ENCODE measurements at regions not wholly inside any gene's neighbourhood (a gene's known extent, or its start where the extent isn't known, plus 50 kb on each side); places are given as distances from the start of the nearest gene placed in this dataset.
"Not testable (repeated sequence)": the region's sequence is repeated elsewhere in the genome, so short reads cannot be mapped to it uniquely, and the experiment has no call there.

DNA sequence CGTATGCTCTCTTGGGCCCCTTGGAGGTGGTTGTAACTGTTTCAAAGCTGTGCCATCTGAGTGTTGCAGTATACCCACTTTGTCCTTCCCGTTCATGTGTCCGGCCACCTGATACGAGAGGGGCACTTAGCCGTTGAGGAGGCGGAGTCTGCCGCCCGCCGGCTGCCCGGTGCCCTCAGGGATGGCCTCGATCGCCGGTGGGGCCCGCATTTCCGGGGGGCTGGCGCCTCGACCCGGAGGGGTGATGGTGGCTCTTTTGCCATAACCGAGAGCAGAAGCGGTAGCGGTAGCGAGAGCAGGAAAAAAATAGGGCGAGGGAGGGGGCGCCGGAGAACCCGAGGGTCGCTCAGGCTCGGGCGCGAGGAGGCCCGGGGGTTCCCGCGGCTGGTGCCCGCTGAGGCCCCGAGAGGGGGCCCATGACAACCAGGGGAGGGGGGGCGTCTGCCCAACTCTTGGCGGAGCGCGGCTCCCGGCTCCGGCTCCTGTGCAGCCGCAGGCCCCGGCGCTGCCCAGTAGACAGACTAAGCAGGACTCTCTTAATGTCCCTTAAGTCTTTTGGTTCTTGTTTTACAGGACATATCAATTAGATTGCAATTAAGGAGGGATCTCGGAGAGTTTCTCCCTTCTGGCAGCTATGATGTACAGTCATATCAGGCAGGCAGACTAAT lies 342.7 kb upstream of the SGCG start:
- DNase-seq (ENCODE audit: low read depth) = no peak

DNA sequence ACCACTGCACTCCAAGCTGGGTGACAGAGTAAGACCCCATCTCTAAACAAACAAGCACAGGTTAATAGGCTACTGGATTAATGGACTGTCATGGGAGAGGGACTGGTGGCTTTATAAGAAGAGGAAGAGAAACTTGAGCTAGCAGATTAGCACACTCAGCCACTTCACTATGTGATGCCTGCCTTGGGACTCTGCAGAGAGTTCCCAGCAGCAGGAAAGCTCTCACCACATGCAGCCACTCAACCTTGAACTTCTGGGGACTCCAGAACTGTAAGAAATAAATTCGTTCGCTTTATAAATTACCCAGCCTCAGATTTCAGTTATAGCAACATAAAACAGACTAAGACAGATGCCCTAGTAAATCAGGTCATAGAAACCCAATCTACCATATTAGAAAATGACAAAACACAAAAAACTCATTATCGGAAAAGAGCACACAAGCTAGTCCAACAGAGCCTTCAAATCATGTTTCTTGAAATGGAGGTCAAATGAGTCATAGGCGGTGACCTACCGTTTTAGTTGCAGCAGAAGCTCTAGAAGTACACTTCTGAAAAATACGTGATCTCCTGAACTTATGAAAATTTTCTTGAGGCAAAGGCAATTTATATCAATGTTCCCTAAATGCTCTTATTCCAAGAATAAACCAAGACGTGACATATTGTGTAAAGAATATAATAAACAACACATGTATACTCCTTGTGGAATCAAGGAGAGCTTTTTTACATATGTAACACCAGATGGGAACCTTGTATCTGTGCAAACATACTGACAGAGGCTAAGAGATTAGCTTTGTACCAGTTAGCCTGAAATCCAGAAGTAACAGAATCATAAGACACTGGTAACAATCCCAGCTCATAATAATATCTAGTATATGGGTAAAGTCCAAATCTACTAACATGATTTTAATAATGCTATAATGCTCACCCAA lies 340.9 kb upstream of the SGCG start:
- no peak for DNase-seq (ENCODE audit: low read depth)

DNA sequence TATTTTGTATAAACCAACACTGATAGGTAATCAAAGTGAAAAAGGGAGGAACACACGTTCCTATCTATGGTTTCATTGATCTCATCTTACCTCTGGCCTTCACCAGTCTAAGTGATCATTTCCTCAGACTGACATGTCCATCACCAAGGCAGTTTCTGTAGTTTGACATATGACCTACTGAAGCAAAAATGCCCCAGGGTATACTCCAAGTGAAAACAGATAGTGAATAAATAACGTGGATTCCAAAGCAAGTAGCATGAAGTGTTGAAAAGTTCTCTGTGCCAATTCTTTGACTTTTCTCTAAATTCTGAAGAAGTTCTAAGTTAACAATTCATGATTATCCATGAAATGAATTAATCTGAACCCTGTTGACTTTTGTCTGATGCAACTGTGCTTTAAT lies 334.2 kb upstream of the SGCG start:
- no peak for DNase-seq (ENCODE audit: low read depth)

DNA sequence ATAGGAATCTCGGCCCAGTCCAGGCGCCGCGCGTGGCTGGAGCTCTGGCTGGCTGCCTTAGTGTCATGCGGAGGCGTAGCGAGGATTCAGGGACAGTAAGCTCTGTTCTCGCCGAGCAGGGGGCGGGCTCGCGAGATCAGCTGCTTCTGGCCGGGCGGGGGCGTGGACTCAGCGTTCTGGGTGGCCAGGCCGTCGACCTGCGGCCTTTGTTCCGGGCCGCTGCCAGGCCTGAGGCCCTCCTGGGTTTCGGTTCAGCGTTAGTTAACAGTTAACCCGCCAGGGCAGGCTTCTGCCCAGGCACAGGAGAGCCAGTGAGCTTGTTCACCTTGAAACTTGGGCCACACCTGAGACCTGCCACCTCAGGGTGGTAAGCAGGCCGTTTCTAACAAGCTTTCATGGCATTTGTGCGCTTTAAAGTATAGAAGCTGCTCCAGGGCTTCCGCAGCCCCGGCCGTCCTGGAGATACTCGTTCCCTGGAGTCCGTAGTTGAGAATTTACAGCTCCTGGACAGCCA lies 332.2 kb upstream of the SGCG start:
- no peak for DNase-seq (ENCODE audit: low read depth)

DNA sequence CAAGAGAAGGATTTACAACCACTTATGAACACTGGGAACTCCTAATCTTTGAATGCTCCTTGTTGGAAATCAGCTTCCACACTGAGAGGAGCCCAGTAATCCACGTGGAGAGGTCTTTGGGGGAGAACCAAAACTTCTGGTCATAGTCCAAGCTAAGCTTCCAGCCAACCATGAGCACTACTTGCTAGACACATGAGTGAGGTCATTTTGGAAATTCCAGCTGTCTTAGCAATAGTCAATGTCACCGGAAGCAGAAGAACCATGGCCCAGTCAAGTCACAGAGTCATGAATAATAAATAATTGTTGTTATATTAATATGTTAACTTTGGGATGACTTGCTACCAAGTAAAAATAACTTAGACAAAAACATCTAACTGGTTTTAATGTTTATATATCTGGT lies 324.9 kb upstream of the SGCG start:
- no peak for DNase-seq (ENCODE audit: low read depth)

DNA sequence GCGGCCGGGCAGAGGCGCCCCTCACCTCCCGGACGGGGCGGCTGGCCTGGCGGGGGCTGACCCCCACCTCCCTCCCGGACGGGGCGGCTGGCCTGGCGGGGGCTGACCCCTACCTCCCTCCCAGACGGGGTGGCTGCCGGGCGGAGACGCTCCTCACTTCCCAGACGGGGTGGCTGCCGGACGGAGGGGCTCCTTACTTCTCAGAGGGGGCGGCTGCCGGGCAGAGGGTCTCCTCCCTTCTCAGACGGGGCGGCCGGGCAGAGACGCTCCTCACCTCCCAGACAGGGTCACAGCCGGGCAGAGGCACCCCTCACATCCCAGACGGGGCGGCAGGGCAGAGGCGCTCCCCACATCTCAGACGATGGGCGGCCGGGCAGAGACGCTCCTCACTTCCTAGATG lies 321.8 kb upstream of the SGCG start:
- DNase-seq (ENCODE audit: low read depth) = not testable (repeated sequence)

DNA sequence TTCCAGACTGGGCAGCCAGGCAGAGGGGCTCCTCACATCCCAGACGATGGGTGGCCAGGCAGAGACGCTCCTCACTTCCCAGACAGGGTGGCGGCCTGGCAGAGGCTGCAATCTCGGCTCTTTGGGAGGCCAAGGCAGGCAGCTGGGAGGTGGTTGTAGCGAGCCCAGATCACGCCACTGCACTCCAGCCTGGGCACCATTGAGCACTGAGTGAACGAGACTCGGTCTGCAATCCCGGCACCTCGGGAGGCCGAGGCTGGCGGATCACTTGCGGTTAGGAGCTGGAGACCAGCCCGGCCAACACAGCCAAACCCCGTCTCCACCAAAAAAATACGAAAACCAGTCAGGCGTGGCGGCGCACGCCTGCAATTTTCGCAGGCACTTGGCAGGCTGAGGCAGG lies 321.4 kb upstream of the SGCG start:
- not testable (repeated sequence) for DNase-seq (ENCODE audit: low read depth)

DNA sequence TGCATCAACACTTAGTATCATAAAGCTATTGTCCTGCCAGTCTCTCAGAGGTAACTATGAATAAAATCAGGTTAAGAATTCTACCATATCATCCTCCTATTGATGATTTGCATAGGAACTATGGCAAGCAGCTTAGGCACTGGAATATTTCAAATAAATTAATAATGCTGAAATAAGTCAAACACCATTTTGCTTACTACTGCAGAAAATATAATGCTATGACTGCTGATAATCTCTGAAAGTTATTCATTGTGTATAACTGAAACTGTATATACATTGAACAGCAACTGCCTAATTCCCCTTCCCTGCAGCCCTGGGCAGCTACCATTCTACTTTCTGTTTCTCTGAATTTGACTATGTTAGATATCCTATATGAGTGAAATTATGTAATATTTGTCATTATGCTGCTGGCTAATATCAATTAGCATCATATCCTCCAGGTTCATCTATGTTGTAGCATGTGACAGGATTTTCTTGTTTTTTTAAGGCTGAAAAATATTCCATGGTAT lies 318.8 kb upstream of the SGCG start:
- DNase-seq (ENCODE audit: low read depth) = no peak

DNA sequence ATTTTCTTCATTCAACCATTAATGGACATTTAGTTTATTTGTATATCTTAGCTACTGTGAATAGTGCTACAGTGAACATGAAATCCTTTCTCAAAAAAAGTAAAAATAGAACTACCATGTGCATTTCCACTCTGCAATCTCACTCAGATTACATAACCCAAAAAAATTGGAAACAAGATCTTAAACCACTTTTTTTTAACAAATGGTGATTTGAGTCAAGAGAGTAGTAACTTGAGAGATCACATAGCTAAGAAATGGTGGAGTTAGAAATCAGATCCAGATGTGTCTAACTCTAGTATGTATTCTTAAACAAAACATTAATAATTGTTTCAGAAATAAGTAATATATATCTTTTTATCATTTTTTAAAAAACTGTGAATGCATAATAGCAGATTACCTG lies 318.3 kb upstream of the SGCG start:
- no peak for DNase-seq (ENCODE audit: low read depth)

DNA sequence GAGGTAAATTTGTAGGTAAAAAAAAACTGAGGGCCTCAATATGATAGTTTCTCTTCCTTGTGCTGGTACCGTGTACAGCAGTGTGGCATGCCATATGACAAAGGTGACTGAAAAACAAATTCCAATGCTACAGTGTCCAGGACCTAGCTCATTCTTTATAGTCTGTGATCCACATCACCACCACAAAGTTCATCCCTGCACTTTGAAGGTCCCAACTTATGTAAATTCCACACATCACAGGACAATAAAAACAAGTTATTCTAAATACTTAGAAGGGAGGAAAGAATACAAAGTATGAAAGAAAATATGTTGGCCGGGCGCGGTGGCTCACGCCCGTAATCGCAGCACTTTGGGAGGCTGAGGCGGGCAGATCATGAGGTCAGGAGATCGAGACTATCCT lies 314.6 kb upstream of the SGCG start:
- no peak for DNase-seq (ENCODE audit: low read depth)

DNA sequence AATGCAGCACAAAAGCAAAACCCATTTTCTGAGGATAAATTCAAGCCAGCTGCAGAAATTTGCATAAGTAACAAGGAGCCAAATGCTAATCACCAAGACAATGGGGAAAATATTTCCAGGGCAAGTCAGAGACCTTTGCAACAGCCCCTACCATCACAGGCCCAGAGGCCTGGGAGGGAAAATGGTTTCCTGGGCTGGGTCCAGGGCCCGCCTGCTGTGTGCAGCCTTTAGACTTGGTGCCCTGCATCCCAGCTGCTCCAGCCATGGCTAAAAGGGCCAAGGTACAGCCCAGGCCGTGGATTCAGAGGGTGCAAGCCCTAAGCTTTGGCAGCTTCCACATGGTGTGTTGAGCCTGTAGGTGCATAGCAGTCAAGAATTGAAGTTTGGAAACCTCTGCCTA lies 309.5 kb upstream of the SGCG start:
- no peak for DNase-seq (ENCODE audit: low read depth)

DNA sequence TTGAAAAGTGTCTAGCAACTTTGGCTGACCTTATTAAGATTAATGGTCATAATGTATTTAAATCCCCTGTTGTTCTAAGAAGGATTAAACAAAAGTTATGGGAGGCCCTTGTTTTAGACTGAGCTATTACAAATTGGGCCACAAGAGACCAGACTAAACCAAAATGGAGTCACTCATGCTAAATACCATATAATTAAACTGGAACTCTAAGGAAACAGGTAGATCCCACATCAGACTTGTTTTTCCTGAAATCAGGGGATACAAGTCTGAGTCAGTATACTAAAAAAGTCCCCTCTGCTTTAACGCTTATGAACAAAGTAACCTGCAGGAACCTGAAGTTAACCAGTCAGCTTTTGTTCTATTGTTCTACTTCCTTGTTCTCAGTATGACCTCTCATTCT lies 305.9 kb upstream of the SGCG start:
- no peak for DNase-seq (ENCODE audit: low read depth)

DNA sequence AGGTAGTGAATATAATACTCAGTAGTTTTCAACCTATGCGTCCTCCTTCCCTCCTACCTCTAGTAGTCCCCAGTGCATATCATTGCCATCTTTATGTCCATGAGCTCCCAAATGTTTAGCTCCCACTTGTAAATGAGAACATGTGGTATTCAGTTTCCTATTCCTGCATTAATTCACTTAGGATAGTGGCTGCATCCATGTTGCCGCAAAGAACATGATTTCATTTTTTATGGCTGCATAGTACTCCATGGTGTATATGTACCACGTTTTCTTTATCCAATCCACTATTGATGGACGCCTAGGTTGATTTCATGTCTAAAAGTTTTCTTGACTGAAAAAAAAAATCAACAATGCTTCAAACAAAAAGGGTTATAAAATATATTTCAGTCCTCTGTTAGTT lies 303.4 kb upstream of the SGCG start:
- DNase-seq (ENCODE audit: low read depth) = no peak

DNA sequence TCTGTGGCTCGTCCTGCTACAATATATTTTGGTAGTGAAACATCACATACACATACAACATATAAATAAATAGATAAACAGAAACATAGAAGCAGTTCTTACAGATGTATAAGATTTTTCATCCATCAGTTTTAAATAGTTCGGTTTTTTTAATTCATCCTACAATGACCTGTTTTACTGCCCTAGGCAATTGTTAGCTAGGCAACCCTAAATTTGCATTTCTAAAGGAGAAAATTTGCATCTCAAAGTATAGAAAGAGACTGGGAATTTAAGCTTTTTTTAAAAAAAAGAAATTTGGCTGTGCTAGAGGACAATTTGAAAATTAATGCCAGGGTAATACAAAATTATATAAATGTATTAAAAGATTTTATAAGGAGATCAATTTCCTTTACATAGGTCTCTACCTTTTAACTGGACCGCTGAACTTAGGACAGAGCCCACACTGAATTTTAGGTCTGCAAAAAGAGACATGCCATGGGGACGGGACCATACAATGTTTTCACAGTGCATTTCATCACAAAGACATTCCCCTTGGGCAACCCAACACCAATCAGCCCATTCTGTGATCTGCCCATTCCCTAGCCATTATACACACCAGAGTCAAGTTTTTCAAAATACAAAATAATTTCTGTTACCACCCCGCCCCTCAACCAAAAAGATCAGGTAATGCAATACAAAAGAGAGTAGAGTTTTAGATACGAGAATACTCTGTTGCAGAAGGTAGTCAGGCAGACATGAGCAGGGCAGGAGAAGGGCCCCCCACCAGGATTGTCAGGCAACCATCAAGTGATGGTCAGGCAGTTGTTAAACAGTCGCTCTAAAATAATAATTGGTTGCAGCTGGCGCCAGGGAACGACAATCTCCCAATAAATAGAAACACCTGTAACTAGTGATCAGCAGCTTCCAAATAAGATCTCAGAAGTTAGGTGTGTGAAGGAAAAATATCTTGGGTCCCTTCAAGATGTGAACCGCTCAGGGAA lies 299.7 kb upstream of the SGCG start:
- no peak for DNase-seq (ENCODE audit: low read depth)

DNA sequence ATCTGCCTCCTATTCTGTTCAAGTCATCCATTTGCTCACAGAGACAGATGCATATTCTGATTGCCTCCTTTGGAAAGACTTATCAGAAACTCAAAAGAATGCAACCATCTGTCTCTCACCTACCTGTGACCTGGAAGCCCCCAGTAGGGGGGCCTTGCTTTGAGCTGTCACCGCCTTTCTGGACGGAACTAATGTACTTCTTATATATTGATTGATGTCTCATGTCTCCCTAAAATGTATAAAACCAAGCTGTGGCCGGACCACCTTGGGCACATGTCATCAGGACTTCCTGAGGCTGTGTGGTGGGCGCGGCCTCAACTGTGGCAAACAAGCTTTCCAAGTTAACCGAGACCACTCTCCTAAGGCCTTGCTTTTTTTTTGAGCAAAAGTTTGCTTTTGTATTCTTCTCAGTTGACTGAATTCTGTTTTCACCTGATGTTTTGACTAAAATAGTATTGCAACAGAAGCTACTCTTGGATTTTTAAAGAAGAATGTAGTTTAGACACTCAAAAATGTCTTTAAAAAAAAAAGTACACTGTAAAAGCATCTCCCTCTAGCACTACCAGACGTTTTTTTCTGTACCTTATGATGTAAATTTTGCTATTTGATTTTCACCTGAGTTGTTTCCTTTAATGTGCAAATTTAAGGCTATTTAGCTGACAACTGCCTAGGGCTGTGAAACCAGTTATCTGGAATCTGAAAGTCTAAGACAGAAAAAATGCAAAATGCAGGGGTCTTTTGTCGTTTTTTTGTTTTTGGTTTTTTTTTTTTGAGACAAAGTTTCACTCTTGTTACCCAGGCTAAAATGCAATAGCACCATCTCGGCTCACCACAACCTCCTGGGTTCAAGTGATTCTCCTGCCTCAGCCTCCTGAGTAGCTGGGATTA lies 298.8 kb upstream of the SGCG start:
- DNase-seq (ENCODE audit: low read depth) = not testable (repeated sequence)

DNA sequence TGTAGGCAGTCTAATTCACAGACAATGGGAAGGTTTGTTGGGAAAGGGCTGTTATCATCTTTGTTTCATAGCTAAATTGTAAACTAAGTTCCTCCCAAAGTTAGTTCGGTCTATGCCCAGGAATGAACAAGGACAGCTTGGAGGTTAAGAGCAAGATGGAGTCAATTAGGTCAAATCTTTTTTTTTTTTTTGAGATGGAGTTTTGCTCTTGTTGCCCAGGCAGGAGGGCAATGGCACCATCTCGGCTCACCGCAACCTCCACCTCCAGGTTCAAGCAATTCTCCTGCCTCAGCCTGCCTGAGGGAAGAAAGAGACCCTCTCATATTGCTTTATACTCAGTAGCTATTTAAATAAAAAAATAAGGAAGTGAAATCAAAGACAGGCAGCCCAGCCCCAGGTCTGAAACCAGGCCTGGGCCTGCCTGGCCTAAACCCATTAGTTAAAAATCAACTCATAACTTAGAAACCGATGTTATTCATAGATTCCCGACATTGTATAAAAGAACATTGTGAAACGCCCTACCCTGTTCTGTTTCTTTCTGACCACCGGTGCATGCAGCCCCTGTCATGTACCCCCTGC lies 297.4 kb upstream of the SGCG start:
- DNase-seq (ENCODE audit: low read depth) = no peak

DNA sequence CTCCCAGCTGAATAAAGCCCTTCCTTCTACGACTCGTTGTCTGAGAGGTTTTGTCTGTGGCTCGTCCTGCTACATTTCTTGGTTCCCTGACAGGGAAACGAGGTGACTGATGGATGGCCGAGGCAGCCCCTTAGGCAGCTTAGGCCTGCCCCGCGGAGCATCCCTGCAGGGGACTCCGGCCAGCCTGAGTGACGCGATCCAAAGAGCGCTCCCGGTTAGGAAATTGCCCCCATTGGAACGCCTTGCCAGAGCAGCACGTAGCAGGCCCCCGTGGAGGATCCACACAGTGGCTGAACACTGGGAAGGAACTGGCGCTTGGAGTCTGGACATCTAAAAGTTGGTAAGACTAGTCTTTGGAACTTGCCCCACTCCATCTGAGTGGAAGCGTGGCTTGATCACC lies 296.8 kb upstream of the SGCG start:
- DNase-seq (ENCODE audit: low read depth) = no peak

DNA sequence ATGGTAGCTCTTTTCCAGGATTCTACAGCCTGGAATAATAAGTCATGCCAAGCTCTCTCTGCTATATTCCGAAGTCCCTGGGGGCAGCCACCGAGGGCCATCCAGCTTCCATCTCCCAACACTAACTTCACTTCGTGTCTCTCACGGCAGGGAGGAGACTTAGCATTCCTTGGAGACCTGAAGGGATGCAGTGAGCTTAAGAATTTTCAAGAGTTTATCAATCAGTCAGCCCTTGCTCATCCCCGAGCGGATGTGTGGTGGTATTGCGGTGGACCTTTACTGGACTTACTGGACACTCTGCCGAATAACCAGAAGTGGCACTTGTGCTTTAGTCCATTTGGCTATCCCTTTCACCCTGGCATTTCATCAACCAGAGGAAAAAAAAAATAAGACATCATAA lies 294.7 kb upstream of the SGCG start:
- DNase-seq (ENCODE audit: low read depth) = not testable (repeated sequence)

DNA sequence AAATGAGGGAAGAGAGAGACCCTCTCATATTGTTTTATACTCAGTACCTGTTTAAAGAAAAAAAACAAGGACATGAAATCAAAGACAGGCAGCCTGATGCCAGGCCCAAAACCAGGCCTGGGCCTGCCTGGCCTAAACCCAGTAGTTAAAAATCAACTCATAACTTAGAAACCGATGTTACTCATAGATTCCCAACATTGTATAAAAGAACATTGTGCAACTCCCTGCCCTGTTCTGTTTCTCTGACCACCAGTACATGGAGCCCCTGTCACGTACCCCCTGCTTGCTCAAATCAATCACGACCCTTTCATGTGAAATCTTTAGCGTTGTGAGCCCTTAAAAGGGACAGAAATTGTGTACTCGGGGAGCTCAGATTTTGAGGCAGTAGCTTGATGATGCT lies 291.4 kb upstream of the SGCG start:
- not testable (repeated sequence) for DNase-seq (ENCODE audit: low read depth)

DNA sequence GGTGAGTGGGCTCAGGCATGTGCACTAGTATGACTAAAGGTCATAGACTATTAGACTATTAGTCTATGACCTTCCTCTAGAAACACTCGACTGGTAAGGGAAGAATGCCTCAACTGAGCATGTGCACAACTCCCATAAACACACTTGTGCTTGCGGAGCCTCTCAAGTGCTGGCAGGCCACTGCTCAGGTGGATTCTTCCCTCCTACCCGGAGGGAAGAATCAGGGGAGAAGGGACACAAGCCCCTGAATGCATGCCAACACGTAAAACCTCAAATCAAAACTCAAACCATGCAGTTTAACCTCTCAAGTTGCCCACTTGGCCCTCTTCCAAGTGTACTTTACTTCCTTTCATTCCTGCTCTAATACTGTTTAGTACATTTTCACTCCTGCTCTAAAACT lies 287.6 kb upstream of the SGCG start:
- DNase-seq (ENCODE audit: low read depth) = no peak

DNA sequence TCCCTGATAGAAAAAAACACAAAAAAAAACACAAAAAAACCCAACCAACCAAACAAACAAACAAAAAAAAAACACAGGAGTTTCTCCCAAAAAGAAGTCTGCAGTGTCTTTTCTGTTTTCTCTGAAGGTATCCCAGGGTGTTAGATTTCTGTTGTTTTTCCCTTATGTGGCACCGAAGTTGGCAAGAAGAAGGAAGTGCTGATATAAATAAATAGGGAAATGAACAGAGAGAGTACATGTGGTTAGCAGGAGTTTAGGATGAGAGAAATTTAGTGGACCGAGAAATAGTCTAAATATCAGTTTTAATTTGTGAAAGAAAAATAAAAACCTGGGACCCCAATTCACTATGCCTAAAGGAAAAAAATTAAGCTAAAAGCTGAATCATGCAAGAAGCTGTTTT lies 287.0 kb upstream of the SGCG start:
- no peak for DNase-seq (ENCODE audit: low read depth)

Data from GM04503 (cell line).